Forelimb muscle (tissue), 1 donor: ENCODE measurements at regions not wholly inside any gene's neighbourhood (a gene's known extent, or its start where the extent isn't known, plus 50 kb on each side); places are given as distances from the start of the nearest gene placed in this dataset.

Experiments
- DNase-seq: peaks from one replicate; pipeline ENCODE4 v3.0.0-alpha.2; 2013; ENCODE audit warnings: low read depth

DNA sequence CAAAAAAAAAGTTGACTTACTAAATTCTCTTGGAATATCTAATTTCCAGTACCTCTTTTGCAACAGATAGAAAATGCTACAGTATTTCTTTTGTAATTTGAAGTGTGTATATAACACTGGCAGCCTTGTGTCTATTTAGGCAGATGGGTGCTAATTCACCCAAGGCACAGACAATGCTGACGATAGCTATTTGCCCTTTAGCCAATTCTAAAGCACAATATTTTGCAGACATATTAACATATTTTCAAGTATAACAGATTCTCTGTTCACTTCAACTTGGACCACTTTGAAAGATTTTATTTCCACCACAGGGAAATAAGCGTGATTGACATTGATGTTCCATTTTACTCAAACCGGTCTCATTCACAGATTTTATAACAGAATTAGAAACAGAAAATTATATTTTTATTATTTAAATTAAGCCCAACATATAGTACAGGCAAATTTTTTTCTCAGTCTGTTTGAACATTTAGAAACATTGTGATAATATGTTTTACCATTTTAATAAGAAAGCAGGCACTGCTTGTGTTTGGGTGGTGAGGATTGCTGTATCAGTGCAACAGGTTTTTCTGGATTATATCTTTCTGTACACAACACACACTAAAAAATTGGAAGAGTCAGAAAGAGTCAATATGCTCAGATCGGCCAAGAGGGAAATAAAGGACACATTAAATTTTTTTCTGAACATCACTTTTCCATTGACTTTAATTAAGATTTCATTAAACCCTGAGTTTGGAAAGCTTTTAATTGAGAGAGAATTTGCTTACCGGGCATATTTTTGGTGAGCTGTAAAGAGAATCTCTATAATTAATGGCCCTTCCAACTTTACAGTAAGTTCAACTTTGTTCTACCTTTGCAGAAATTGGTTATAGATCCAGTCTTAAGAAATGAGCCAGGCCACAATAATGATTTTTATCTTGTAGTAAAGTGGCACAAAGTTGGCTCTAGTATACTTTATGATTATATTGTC is 327.3 kb upstream of the NR2F2 start:
- no peak for DNase-seq

DNA sequence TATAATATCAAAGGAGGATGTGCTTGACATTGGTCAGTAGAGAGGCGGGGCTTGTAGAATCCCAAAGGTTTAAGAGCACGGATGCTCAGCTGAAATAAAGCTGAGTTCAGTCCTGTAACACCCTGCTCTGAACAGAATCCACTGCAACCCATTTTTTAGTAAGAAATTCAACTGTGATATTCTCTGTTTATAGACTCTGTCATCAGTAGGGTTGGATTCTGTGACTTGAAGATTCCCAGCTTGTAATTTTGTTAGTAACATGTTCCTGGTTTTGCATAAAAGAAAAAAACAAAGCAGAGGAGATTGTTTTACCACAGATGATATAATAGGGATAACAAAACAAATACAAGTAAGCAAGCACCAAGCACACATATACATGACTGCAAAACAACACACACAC is 324.6 kb upstream of the NR2F2 start:
- no peak for DNase-seq

DNA sequence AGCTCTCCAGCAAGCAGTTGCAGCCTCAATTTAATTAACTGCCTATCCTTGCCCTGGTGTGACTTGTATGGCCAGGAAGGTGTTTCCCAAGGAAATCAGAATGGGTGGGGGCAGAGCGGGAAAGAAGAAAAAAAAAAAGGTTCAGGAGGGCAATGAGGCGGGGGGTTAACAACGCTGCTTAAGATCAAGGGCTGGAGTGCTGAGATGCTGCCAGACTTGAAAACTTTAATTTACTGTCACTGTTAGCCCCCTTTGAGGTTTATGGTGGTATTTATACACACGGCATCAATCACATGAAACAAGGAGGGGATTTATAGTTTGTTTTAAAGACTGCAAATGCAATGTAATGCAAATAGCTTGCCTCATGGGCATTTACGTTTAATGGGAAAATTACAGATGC is 319.4 kb upstream of the NR2F2 start:
- no peak for DNase-seq

DNA sequence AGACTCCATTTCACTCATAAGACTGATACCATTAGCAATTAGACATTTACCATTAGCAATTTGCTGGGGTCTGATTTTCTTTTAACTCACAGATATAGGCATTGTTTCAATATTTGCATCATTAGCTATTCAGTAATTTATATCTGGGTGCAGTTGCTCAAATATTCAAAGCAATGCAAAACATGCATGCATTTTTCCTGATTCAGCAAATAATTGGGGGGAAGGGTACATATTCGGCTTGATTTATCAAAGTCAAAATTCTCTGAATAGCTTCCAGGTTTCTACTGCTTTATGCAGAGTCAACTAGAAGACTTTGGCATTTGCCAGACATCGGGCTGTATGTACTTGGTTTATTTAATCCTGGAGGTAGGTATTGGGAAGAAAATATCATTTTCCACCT is 315.6 kb upstream of the NR2F2 start:
- no peak for DNase-seq

DNA sequence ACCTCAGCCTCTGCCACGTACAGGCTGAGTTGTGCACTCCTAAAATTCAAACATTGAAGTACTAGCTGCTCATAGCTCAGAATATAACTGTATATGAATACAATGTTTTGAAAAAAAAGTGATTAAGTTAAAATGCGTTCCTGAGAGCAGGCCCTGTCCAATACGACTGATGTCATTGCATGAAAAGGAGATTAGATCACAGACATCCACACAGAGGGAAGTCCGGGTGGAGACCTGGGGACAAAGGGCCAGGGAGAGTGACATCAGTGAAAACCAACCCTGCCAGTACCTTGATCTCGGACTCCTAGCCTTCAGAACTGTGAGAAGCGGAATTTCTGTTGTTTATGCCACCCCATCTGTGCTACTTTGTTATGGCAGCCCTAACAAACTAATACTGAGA is 311.4 kb upstream of the NR2F2 start:
- no peak for DNase-seq

DNA sequence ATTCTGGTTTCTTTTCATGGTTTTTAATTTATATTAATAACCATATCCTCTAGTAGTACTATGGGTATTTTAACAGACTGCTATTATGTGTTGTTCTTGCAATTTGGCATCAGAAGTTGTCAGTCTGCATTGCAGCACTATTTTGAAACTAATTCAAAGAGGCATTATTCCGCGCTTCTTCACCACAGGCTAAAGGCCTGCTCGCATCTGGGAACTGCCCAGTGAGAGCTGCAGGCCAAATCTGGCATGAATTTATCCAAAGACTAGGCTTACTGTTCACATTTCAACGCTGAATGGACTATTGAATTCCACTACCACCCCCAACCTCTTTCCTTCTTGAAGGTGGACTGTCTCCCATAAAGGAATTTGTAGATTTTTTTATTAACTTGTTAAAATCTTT is 310.4 kb upstream of the NR2F2 start:
- no peak for DNase-seq

DNA sequence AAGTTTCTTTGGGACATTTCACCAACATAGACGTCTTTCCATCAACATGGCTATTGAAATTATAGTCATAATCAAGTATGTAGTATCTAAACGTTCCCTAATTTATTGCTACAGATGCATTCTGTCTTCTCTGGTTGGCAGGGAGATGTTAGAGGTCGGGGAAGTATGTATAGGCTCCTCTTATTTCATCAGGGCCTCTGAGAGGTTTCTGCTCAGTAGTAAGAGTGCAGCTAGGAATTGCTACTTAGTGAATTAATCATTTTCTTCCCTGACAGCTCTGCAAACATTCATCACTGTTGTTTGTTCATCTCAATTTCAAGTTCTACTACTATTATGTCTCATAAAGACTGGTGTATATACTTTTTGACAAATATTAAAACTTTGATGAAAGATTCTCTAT is 309.7 kb upstream of the NR2F2 start:
- DNase-seq = no peak

DNA sequence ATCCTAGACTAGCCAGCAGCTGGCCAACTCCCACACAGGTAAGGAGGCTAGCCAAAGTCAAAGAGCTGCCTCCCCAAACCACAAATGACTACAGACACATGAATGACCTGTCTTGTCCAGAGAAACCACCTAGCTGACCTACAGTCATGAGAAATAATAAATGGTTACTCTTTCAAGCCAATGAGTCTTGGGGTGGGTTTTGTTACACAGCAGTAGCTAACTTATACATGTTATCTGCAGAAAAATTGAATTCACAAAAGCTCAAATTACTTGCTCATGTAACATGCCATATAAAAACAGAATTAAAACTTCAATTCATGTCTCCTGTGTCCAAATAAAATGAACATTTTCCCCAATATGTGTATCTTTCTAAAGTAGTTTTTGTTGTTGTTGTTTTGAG is 307.4 kb upstream of the NR2F2 start:
- DNase-seq = no peak

DNA sequence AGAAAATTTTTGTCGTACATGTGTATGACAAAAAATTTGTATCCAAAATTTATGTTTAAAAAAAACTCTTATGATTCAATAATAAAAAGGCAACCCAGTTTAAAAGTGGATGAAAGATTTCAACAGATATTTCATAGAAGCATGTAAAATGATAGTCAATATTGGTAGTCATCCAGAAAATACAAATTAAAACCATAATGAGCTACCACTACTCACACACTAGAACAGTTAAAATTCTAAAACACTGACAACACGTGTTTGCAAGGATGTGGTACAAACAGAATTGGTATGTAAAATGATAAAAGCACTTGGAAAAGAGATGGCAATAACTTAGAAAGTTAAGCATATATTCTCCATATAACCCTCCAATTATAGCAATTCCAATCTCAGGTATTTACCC is 303.0 kb upstream of the NR2F2 start:
- no peak for DNase-seq

DNA sequence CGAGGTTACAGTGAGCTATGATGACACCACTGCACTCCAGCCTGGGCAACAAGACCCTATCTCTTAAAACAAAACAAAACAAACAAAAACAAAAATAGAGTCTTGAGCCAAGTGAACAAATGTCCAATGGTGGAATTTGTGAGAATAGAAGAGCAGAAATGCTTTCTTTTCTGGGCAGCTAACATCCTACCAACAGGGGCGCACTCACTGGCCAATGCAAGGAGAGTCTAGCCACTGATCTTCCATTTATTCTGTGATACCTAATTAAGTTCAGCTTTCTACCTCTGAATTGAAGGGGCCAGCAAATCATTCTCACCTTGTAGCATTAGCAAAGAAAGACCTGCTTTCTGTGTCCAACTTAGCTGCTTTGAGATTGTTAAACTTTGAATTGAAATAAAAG is 301.9 kb upstream of the NR2F2 start:
- DNase-seq = no peak

DNA sequence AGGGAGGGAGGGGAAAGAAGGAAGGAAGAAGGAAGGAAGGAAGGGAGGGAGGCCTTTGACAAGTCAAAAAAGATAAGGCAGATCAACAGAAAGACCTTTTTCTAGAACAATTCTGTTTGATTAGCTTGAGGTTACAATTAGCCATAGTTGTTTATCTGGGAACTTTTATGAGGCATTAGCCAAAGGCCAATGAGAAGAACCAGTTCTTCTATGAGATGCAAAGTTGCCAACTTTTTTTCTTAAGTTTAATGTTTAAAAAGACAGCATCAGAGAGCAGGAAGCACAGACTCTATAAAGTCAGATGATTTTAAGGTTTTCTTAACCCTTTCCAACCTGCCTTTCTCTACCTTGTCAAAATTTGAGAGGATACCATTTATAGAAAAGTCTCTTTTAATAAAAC is 301.3 kb upstream of the NR2F2 start:
- DNase-seq = no peak

DNA sequence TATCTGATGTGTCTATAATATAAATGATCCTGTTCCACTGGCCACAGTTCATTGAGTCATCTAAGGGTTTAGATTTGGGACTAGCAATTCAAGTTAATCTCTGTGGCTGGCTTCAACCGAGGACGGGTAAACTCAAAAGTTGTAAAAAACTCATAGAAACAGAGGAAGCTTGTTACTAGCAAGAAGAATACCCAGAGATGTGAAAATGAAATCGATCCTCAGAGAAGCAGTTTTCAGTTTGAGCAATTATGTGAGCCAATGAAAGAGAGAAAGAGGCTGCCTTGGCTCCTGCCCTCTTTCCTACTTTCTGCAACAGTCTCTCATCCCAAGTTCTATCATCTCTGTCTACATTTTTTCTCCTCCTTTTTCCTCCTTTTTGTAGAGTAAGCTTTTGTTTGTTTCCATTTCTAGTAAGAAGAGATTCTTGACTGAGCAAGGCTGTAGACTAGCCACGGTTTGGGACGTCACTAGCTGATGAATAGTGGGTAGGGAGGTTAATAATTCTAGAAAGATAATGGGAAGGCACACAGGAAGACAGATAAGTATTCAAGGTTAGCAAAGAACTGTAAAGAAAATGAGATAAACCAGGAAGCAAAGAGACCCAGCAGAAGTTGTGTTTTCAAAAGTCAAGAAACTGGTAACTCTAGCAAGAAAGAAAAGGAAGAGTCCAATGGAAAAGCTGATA is 298.9 kb upstream of the NR2F2 start:
- DNase-seq = no peak

DNA sequence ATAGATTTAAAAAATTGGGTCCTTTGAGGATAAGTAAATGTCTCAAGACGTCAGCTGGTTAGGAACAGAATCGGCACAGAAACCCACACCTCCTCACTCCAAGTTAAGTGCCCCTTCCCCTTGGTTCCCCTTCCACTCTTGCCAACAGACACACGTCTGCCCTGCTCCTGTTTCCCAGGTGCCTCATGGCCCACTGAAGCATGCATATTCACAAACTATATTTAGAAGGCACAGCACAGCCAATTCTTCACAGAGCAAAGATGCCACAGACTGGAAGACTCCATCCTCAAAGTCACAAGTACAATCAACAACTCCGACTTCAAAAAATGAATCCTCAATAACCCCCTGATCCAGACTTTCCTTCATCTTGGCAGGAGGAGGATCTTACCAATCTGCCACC is 295.4 kb upstream of the NR2F2 start:
- DNase-seq = no peak

DNA sequence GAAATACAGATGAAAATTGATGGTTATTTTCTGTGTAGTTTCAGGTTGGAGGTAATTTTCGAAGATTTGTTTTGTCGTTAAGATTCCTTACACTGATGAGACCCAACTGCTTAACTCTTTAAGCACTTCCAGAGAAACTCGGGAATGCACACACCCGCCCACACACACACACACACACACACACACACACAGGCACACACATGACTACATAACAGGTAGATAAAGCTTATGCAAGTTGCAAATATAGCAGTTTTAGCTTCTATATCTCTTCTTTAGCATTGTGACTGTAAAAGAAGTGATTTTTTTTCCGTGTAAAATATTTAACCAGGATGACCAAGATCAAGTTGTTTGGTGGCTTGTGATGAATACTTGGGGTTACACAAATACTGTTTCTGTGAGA is 294.9 kb upstream of the NR2F2 start:
- DNase-seq = no peak

DNA sequence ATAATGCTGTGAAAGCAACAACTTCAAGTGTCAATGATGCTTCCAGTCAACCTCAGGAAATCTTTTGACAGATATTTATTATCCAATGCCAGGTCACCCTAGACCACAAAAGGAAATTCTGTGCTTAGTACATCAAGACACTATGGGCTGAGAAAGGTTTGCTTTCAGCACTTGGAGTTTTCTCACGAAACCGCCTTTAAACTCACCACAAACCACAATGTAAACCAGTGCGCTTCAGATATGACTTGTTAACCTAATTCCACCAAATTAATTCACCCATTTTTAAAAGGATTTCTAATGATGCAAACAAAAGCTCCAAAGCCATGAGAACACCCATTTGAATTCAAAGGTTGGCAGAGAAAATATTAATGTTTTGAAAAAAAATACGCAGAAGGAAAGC is 292.9 kb upstream of the NR2F2 start:
- DNase-seq = no peak

DNA sequence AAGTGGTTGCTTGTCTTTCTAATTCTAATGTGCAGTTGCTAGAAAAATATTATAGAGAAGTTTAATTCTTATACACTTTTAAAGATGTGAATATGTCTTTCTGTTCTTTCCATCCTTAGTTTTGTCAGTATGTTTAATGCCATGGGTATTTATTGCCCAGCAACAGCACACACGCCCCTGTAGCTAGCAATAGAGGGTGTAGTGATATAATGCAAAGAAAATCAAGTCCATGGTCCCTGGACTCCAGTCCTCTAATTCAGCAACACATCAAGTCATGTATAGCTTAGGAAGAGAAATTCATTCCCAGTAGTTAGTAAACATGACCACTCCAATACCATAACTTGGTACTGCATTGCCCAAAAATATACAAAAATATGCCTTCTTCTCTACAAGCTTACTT is 292.4 kb upstream of the NR2F2 start:
- DNase-seq = no peak

DNA sequence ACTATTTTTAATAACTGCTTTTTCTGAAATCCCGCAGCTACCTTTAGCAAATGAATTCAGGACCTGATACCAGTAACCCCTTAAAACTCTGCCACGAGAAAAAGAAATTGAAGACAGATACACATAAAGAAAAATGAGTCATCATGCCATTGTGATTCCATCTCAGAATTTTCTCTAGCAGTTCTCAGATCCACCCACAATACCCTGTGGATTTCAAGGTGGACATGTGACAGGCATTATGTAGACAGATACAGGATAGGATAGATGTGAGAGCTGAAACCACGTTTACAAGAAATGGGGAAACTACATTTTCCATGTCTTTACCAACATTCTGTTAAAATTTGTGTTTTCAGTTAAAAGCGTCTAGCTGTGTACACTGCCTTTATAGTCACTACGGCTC is 291.9 kb upstream of the NR2F2 start:
- DNase-seq = no peak

DNA sequence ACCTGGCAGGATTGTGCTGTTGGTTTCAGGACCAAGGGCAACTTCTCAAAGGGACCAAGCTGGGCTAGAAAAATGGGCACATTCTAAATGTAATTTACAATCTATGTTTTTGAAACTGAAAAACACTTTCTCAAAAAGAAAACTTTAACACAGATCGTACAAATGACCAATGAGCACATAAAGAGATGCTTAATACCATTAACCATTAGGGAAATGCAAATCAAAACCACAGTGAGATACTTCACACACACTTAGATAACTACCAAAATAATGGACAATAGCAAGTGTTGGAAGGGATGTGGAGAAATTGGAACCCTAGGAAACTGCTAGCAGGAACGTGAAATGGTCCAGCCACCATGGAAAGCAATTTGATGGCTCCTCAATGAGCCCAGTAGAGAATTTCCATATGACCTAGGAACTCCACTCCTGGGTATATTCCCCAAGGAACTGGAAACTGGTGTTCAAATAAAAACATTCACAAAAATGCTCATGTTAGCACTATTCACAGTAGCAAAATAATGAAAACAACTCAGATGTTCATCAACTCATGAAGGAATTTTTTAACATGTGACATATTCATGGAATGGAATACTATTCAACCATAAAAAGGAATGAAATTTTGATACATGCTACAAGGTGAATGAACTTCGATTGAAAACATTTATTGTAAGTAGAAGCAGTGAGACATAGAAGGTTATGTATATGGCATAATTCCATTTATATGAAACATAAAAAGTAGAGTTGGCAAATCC is 288.3 kb upstream of the NR2F2 start:
- no peak for DNase-seq

DNA sequence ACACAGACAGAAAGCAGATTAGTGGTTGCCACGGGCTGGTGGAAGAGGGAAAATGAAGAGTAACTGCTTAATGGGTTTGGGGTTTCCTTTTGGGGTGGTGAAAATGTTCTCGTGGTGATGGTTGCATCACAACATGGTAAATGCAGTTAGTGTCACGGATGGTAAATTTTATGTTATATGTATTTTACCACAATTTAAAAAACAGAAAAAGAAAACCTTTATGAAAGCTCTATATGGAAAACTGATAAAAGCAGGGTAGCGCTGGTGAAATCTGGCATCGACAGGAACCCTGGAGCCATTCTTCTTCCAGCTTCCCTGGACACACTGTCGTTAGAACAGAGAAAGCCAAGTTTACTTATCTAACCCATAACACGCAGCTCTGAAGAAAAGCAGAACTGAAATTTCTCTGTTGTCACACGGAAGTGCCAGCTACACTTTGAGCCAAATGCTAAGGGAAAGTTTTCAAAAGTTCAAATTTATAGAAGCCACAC is 287.7 kb upstream of the NR2F2 start:
- DNase-seq = no peak

DNA sequence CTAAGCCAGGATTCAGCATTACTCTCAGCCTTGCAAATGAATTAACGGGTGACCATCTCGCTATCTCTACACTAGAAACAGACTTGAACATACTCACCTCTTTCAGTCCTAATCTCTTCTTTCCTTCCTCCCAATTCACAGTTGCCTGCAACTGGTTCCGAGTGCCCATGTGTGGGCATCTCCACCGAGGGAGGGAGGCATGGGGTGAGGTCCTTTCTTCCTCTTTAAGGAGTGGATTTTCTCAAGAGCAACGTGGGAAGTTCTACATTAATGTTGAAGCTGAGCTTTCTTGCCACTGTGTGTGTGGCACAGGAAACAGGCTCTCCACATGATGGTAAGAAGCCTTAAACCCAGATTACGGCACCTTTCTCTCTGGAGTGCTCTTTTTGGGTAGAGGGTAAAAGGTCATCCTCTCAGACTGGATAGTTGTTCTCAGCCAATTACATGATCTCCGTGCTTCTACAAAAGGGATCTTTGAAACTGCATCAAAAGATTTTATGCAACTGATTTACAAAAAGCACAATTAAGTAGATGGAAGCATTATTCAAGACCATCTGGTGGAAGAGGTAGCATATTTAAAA is 286.8 kb upstream of the NR2F2 start:
- DNase-seq = no peak

DNA sequence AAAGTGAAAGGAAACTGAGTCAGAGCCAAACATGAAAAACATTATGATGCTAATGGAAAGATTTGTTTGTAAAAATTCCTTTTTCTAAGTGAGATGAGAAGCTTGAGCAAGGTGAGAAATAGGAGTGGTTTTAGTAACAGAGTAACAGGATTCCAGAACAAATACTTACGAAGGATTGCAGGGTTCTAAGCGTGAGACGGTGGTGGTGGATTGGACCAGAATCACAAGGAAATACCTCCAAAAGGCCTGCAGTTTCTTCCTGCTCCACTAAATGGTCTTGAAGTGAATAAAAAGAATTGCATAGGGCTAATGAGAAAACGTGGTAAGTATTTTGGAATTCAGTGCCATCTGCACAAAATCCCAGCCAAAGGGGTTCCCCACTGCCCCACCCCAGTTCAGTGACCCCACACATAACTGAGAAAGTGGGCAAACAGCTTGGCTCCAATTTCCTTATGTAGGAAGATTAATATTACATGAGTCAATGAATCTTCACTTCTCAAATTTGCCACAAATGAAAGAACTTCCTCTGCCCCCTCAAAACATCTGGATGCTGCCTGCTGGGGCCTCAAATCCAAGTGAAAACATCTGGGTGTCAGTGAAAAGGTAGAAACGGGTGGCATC is 283.8 kb upstream of the NR2F2 start:
- no peak for DNase-seq
